ENCODE measurements at regions not wholly inside any gene's neighbourhood (a gene's known extent, or its start where the extent isn't known, plus 50 kb on each side); places are given as distances from the start of the nearest gene placed in this dataset.

DNA sequence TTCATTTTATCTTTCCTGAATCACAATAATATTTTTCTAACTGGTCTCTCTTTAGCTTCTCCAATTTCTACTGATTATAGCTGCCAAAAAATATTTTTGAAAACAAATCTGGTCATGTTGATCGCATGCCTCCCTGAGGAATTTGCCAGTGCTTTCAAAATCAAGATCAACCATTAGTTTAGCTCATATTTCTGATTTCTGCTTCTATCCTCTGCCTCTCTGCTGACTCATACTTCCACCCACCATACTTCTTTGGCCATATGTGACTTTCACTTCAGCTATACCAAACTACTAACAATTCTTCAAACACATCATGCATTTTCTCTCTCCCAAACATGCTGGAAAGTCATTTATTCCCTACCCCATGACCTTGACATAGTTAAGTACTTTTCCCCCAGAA is 636.5 kb downstream of the TLE1 start:
- Histone ChIP-seq H3K36me3 (no peaks in the 10 kb centered on the region), H3K9me3 (no peaks in the 10 kb centered on the region), H3K27me3 (no peaks in the 10 kb centered on the region), H3K4me1 (no peaks in the 10 kb centered on the region), H3K27ac (no peak overlapping the region), H3K9ac (ENCODE audit: low read depth in 2 of 2, low read length in 2 of 2) (no peak overlapping the region), H3K4me3 (no peak overlapping the region)
- intact Hi-C loops (cut with DNase I), result no loop called here
- no peak for TF ChIP-seq CTCF (IDR thresholded peaks at IDR 0.05)
- DNase-seq, result no peak

DNA sequence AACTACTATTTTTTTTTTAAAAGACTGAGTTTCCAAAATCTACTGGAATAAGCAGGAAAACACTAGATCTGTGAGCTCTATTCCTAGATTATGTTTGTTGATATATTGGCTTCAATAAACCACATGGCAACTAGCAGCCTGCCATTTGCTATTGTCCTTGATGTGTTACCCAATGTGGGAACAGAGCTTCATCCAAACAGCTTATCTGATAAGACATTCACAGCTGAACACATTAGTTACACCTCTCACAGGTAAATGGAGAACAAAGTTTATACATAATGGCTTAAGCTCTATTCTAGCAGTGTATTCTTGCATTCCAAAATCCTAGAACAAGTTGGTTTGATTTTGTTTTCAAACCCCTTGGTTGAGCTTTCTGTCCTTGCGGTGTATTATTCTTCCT is 642.1 kb downstream of the TLE1 start:
- Histone ChIP-seq H3K4me1 (no peaks in the 10 kb centered on the region), H3K27me3 (no peaks in the 10 kb centered on the region), H3K27ac (no peak overlapping the region), H3K9me3 (no peaks in the 10 kb centered on the region), H3K9ac (ENCODE audit: low read depth in 2 of 2, low read length in 2 of 2) (no peak overlapping the region), H3K36me3 (no peaks in the 10 kb centered on the region), H3K4me3 (no peak overlapping the region)
- DNase-seq, result no peak
- TF ChIP-seq CTCF (IDR thresholded peaks at IDR 0.05), result no peak
- intact Hi-C loops (cut with DNase I), result no loop called here

DNA sequence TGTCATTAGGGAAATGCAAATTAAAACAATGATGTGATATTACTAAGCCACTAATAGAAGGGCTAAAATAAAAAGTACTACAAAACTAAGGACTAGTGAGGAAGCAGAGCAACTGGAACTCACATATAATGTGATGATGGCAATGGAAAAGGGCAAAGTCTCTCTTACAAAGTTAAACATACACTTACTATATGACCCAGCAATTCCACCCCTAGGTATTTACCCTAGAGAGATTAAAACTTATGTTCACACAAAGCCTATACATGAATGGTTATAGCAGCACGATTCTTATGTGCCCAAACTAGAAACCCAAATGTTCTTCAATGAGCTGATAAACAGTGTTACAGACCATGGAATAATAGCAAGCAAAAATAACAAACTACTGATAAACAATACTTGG is 643.7 kb downstream of the TLE1 start:
- DNase-seq, result no peak
- TF ChIP-seq CTCF (IDR thresholded peaks at IDR 0.05), result no peak
- intact Hi-C loops (cut with DNase I), result no loop called here

GRCh38 chr9:81037889-81038288 is 651.5 kb downstream of the TLE1 start:
- no peak for DNase-seq
- Histone ChIP-seq H3K27ac (no peak overlapping the region), H3K36me3 (no peaks in the 10 kb centered on the region), H3K27me3 (no peaks in the 10 kb centered on the region), H3K9ac (ENCODE audit: low read depth in 2 of 2, low read length in 2 of 2) (no peak overlapping the region), H3K4me1 (no peaks in the 10 kb centered on the region), H3K9me3 (no peaks in the 10 kb centered on the region), H3K4me3 (no peak overlapping the region)
- intact Hi-C loops (cut with DNase I), result no loop called here
- TF ChIP-seq CTCF (IDR thresholded peaks at IDR 0.05), result no peak

More for the DNA sequence above, 643.7 kb downstream of the TLE1 start:
- Histone ChIP-seq H3K36me3 (no peaks in the 10 kb centered on the region), H3K9ac (ENCODE audit: low read depth in 2 of 2, low read length in 2 of 2) (no peak overlapping the region), H3K4me3 (no peak overlapping the region), H3K9me3 (no peaks in the 10 kb centered on the region), H3K27me3 (no peaks in the 10 kb centered on the region), H3K4me1 (no peaks in the 10 kb centered on the region), H3K27ac (no peak overlapping the region)

GRCh38 chr9:81035601-81036000 is 653.7 kb downstream of the TLE1 start:
- H3K4me1 ChIP-seq, result no peaks in the 10 kb centered on the region
- no peak overlapping the region for H3K27ac ChIP-seq
- no peaks in the 10 kb centered on the region for H3K27me3 ChIP-seq
- H3K9me3 ChIP-seq, result no peaks in the 10 kb centered on the region
- intact Hi-C loops (cut with DNase I), result no loop called here
- no peaks in the 10 kb centered on the region for H3K36me3 ChIP-seq
- TF ChIP-seq CTCF (IDR thresholded peaks at IDR 0.05), result no peak
- DNase-seq, result no peak
- no peak overlapping the region for H3K4me3 ChIP-seq
- H3K9ac ChIP-seq (ENCODE audit: low read depth in 2 of 2, low read length in 2 of 2), result no peak overlapping the region

DNA sequence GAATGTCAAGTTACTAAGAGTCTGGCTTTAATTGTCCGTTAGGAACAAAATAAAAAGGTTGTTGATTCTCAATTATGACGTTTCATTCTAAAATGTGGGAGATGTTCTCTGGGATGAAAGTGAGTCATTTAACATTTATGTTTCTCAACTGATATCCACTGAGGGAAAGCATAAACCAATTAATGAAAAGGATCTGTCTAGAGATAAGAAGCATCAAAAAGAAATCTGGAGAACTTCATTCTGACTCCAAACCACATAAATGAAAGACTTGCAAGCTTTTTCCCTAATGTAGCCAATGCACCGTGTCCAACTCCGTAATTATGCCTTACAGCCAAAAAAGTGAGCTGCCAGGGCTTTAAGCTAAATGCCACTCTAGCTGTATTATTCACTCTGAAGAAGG is 654.2 kb downstream of the TLE1 start:
- no peak for TF ChIP-seq CTCF (IDR thresholded peaks at IDR 0.05)
- no peaks in the 10 kb centered on the region for H3K27me3 ChIP-seq
- H3K9ac ChIP-seq (ENCODE audit: low read depth in 2 of 2, low read length in 2 of 2), result no peak overlapping the region
- DNase-seq, result no peak
- H3K27ac ChIP-seq, result no peak overlapping the region
- H3K4me3 ChIP-seq, result no peak overlapping the region
- no peaks in the 10 kb centered on the region for H3K4me1 ChIP-seq
- H3K36me3 ChIP-seq, result no peaks in the 10 kb centered on the region
- no peaks in the 10 kb centered on the region for H3K9me3 ChIP-seq
- intact Hi-C loops (cut with DNase I), result no loop called here
